Myocyte (in vitro differentiated cells): ENCODE measurements at regions not wholly inside any gene's neighbourhood (a gene's known extent, or its start where the extent isn't known, plus 50 kb on each side); places are given as distances from the start of the nearest gene placed in this dataset.
"Not testable (repeated sequence)": the region's sequence is repeated elsewhere in the genome, so short reads cannot be mapped to it uniquely, and the experiment has no call there.

Experiments used
- DNase-seq: peaks from one replicate; pipeline ENCODE4 v3.0.0-alpha.2; 2012; ENCODE audit warnings: low read depth

DNA sequence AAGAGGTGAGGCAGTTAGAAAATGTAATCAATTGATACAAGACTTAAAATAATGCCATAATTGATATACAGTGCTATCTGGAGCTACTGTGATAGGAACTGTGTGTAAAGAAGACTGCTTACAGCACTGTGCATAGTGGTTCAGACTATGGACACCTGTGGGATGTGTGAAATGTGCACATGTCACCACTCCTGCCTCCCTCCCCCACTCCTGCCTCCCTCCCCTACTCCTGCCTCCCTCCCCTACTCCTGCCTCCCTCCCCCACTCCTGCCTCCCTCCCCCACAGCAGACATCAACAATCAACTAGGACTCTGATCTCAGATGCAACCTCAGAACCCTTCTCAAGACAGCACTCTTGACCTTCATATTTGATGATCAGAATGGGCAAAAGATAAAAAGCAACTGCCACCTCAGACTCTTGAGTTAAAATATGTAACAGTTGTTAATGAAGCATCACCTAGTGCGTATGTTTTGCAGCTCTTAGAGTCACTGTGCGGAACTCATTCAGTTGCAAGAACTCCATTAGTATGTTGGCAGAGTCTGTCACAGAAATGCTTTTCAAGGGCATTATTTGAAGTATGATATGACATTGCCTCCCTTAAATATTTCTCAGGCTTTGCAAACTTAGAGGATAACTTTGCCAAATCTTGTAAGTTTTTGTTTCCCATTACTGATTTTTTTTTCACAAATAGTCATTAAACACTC lies 255.2 kb upstream of the DDHD1 start:
- no peak for DNase-seq

DNA sequence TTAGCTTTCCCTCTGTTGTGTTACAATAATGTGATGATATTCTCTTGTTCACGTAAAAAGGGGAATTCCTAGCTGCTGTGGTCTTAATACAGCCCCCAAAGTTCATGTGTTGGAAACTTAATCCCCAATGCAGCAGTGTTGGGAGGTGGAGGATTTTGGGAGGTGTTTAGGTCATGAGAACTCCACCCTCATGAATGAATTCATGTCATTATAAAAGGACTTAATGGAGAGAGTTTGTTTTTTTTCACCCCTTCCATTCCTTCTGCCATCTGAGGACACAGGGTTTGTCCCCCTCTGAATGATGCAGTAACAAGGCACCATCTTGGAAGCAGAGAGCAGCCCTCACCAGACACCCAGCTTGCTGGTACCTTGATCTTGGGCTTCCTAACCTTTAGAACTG lies 253.4 kb upstream of the DDHD1 start:
- no peak for DNase-seq

DNA sequence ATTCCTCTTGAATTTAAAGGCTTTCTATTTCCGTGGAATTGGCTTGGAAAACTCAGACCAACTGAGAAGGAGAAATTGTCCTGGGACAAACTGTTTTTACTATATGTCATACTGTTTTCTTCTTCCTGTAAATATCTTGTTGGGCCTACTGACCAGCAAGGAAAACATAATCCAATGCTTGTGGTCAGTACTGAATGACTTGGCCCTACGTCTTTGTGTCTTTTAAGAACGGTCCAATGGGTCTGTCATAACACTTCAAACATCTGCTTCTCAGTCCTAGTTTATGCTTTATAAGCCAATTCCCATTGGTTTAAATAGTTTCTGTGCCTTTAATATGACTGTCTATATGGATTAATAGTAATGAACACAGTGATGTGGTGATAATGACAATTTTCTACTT lies 248.5 kb upstream of the DDHD1 start:
- DNase-seq: no peak

DNA sequence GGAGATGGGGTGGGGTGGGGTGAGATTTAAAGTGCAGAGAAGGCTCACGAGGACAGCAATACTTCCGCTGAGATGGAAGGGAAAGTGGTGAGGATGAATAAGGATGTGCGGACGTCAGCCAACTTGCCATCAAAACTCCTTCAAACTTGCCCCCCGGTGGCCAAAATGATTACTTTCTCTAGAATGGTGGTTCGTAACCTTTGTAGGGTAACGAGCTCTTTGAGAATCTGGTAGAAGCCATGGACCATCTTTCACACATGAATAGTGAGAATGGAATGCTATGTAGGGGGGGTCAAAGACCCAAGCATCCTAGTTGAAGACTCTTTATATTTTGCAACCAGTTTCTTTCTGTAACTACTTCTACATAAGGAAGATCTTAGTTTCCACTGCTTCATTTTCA lies 245.9 kb upstream of the DDHD1 start:
- DNase-seq: peak; percentile 41

DNA sequence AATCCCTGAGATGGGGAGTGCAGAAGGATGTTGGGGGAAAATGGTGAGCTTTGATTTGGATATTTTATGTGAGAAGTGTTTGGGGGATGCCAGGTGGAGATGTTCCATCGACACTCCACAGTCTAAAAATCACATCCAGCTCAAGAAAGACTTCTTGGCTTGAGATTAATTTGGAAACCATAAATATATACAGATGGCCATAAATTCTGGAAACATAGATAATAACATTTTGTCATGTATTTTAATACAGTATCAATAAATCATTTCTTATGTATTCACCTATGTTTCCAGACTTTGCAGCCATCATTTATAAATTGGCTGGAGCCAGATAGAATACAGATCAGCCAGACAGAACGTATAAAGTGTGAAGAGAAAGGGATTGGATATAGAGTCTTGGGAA lies 245.5 kb upstream of the DDHD1 start:
- no peak for DNase-seq

DNA sequence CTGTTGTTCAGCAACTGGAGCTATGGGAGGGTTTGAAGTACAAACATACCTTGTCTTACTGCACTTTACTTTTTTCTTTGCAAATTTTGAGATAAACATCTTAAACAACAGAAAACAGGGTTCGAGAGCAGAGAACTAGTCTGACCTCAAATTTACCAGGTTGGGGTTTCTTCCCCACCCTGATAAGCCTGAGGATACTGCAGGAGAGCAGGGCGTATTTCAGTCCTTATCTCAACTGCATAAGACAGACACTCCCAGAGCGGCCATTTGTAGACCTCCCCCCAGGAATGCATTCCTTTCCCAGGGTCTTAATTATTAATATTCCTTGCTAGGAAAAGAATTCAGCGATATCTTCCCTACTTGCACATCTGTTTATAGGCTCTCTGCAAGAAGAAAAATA lies 242.1 kb upstream of the DDHD1 start:
- not testable (repeated sequence) for DNase-seq

DNA sequence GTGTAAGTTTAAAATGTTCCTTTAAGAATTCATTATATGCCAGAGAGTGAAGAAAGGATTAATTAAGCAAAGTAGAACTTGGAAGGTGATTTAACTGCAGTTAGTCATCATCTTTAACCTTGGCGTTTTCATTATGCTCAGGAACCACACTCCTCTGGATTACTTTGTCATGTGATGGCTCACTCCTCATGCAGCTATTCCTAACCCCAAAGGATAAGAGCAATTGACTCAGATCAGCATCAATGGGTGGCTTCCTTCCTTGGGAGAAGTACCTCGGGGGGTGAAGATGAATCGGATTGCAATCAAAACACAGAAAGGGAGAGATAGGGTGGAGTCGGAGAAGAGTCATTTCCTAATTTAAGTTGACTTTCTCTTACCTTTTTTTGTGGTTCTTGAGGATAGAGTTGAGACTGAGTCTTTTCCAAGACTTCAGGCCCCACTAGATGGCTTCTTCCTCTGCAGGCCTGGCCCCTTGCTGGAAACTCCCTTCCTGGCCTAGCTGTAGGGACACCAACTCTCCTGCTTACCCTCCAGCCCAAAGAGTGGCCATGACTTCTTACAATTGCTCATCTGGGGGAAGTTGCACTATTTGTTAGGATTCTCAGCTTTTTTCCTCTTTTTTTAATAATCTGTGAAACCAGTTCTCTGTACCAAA lies 238.6 kb upstream of the DDHD1 start:
- no peak for DNase-seq

DNA sequence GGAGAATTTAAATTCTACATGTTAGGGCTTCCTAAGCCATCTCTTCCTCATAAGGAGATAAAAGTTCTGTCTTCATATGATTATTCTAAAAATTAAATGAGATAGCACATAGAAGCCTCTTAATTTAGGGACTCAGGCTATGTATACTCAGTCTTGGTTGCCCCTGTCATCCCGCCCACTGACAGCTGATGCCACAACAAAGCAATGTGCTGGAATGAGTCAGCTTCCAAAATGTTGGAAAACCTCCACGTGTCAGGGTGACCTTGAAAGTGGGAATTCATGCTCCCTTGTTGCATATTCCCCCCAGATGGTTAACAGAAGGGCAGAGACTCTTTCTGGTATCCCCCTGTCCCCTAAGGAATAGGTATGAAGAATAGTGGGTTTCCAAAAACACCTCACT lies 238.0 kb upstream of the DDHD1 start:
- DNase-seq: peak; percentile 82

DNA sequence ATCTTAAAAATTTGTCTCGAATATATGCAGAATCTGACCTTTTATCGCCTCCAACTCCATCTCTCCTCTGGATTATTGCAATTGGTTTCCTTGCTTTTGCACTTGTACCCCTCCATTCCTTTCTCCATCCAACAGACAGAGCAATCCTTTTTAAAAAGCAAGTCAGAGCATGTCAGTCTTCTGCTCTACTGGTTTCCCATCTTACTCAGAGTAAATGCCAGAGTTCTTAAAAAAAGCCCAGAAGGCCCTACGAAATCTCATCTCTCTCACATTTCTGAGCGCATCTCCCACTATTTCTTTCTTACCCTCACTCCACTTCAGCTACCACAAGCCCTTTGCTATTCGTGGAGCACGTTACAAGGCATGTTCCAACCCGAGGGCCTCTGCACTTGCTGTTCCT lies 236.9 kb upstream of the DDHD1 start:
- no peak for DNase-seq

DNA sequence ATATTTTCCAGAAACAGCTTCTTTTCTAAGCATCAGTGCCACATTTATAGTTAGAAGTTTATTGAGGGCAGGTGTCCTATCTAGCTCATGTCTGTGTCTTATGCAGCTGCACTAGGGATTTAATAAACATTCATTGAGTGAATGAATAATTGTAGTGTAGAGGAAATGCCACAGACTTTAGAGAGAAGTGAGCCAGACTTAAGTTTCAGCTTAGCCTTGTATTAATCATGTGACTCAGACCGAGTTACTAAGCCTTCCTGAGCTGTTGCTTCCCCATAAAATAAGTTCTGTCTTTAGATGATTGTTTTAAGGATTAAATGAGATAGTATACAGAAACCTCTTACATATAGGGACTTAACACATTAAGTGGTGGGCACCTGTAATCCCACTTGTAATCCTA lies 236.1 kb upstream of the DDHD1 start:
- no peak for DNase-seq

DNA sequence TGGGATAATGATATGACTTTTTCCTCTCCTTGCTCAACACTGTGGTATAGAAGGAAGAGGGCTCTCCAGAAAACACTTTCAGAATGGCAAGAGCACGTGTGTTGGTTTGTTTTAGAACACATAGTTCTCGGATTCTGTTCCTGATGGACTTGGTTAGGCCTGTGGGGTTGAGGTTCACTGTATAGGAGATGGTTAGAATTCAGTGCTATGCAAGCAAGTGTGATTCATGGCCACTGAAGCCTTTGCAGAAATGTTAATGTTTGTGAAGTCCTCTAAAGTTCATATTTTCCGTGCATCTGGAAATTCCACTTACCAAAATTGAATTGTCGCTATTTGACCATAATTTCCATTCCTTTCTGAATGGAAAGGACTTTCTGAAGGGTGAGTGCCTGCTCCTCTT lies 233.2 kb upstream of the DDHD1 start:
- DNase-seq: no peak

DNA sequence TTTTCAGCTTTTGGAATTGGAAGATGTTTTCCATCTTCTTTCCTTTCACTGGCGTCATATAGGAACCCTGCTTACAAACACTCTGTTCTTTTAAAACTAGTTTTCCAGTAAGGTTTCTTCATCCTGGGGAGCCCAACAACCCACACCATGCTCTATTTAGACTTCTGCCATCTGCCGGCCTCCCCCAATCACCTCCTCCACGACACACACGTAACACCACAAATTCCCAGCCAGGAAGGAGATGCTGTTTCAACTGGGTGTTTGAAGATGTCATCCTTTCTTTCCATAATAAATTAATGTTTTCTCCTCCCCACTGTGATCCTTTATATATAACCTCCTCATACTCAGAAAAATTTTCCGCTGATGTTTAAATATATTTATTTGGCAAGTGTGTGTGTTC lies 231.4 kb upstream of the DDHD1 start:
- no peak for DNase-seq

DNA sequence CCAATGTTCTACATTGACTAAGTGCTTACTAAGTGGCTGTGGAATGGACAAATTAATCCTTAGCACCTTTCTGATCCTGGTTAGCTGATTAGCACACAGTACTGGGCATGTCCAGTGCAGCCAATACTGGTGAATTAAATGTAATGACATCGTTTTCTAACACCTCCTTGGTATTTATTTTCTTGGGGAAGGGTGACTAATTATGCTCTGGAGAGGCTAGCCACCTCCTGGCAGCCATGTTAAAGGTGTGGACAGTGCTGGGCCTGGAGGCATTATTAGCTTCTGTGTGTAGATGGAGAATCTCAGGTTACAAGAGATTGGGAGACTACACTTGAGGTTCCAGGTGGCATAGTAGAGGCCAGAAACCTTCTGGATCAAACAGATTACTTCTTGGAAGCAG lies 230.9 kb upstream of the DDHD1 start:
- DNase-seq: no peak

DNA sequence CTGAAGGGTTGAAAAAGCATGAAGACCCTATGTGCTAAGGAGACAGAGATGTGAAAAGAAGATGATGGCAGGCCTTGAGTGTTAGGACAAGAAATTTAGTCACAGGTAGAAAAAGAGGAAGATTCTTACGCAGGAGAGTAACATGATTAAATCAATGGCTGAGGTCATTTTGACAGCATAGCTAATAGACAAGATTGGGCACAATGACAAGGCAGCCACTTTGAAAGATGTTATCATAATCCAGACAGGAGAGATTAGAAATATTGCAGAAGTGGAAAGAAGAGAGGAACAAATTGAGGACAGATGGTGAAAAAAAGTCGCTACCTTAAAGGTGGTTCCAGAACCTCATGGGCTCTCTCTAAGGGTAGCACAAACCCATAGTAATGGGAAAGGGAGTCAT lies 228.8 kb upstream of the DDHD1 start:
- DNase-seq: no peak

DNA sequence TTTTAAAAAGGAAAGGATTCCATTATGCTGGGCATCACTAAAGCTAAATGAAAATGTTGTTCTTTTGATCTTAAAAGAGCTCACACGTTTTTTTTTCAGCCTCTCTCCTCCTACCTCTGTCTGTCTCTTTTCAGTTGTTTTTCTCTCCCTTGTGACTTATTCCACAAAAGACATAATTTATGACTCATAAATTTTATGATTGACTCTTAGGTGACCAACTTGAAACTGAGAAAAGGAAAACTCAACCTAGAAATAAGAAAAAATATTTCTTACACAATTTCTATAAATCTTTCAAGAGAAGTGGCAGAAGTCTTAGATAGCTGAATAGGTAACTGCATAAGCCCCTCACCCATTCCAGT lies 227.7 kb upstream of the DDHD1 start:
- DNase-seq: no peak

DNA sequence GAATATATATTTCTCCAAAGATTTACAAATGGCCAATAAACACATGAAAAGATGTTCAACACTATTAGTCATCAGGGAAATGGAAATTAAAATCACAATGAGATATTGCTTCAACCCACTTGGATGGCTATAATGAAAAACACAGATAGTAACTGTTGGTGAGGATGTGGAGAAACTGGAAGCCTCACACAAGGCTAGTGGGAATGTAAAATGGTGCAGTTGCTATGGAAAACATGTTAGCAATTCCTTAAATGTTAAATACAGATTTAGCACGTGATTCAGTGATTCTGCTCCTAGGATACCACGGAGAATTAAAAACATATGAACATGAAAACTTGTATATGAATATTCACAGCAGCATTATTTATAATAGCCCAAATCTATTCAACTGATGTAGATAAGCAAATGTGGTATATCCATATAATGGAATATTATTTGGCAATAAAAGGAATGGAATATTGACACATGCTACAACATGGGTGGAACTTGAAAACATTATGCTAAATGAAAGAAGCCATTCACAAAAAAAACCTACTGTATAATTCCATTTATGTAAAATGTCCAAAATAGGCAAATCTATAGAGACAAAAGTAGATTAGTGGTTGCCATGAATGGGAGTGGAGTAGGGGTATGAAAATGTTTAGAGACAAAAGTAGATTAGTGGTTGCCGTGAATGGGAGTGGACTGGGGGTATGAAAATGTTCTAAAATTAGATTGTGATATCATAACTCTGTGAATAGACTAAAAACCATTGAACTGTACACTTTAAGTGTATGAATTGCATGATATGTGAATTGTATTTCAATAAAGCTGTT lies 227.1 kb upstream of the DDHD1 start:
- DNase-seq: peak; percentile 32

DNA sequence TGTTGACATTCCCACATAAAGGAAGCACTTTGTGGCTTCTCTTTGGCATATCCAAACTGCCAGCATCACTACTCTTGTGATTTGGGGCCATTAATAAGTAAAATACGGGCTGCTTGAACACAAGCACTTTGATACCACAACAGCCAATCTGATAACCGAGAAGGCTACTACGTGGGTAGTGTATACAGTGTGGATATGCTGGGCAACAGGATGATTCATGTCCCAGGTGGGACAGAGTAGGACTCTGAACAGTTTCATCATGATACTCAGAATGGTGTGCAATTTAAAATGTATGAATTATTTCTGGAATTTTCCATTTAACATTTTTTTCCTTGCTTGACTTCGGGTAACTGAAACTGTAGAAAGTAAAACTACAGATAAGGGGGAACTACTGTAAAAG lies 225.0 kb upstream of the DDHD1 start:
- no peak for DNase-seq

DNA sequence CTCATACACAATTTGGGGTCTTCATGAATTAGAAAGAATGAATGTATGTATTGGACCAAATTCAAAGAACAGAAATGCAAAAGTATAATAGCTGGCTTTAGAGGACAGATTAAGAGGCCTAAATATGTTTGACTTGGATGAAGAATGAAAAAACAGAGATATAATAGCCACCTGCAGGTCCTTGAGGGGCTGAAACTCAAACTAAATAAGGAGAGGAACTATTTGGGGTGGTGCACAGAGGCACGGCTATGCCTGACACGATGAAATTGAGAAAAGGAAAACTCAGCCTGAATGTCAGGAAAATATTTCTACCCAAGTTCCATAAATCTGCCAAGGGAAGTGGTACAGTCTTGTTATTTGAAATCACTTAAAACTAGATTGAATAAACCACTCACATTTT lies 222.9 kb upstream of the DDHD1 start:
- DNase-seq: no peak

DNA sequence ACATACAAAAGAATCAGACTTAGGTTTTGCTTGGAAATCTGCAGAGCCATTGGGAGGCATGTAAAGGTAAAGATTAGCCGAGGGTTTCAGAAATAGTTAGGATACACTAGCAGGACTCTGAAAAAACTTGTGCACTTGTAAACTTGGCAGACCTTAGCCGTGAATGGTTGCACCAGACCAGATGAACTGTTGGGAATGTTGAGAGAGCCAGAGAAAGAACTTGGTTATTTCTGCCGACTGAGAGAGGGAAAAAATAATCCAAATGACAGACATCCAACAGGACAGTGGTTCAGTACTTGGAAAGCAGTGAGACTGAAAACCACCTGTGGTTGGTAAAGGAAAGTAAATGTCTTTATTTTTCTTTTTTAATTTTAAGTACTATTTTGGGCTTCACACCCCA lies 222.5 kb upstream of the DDHD1 start:
- no peak for DNase-seq

DNA sequence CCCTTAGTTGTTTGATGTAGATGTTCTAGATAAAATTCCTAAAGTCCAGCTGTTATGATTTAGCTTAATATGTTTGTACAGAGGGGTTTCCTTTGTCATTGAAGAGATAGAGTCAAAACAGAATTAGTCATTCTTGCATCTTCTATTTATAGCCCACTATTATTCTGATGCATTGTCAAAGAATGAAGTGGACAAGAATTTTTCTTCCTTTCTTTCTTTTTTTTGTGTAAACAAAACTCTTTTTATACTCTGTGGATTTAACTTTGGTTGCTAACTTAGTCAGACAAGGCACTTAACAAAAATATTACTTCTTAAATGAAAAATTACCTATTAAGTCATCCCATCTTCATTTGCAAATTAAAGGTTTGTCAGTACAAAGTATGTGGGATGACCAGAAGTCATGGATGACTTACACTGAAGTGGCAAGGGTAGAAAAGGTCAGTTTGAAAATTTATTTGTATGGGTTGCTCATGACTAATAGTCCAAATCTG lies 215.6 kb upstream of the DDHD1 start:
- peak; percentile 49 for DNase-seq

DNA sequence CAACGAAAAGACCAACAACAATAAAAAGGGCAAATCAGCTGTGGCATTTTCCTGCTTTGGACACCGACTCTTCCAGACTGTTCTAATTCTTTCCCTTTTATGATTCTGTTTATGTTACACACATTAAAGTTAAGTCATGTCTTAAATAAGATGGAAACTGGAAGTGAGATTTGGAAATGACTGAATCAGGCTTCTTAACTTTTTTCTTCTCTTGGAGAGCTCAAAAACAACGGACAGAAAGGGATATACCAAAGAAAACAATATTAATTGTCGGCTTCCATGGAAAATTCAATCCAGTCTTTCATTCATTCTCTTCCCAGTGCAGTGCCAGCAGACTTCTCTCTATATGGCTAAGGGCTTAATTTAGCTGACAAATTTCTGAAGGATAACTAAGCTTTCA lies 214.9 kb upstream of the DDHD1 start:
- DNase-seq: no peak

DNA sequence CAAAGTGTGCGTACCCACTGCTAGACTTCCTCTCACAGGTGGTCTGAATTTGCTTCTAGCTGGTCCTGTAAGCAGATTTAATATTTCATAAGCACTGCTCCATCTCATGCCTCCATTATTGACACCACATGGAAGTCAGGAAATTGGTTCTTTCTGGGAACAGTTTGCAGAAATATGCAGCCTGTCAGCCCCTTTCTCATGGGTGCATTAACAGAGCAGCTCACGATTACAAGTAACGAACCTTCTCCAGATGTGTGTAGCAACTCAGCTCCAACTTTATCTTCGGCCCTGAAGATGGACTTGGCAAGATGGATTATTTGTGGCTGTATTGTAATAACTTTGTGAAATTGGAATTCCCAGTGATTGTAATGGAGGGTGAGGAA lies 214.5 kb upstream of the DDHD1 start:
- DNase-seq: no peak
